Hepatocyte (in vitro differentiated cells): ENCODE measurements at regions not wholly inside any gene's neighbourhood (a gene's known extent, or its start where the extent isn't known, plus 50 kb on each side); places are given as distances from the start of the nearest gene placed in this dataset.

Experiments
- CTCF ChIP-seq: fragments of 200-600 bp; sonication (generic); IDR thresholded peaks from 2 replicates; pipeline ENCODE4 v1.5.1; 2016; ENCODE audit warnings: antibody characterized with exemption, mild to moderate bottlenecking; ENCODE audit not compliant: poor library complexity
- EZH2phosphoT487 ChIP-seq: fragments of 200-600 bp; sonication (generic); IDR thresholded peaks from one replicate; pipeline ENCODE4 v1.6.1; 2018; ENCODE audit warnings: antibody characterized with exemption, mild to moderate bottlenecking, low read depth, moderate library complexity; ENCODE audit not compliant: unreplicated experiment, severe bottlenecking

GRCh38 chr11:42034826-42035225 lies 575.4 kb upstream of the LRRC4C start:
- TF ChIP-seq CTCF (no peak), EZH2phosphoT487 (no peak)
